ENCODE measurements at regions not wholly inside any gene's neighbourhood (a gene's known extent, or its start where the extent isn't known, plus 50 kb on each side); places are given as distances from the start of the nearest gene placed in this dataset.
"Not testable (repeated sequence)": the region's sequence is repeated elsewhere in the genome, so short reads cannot be mapped to it uniquely, and the experiment has no call there.

GRCh38 chr5:15183520-15183919 lies 311.9 kb upstream of the ANKH start:
- no peak for DNase-seq

- DNase-seq: no peak
These were observed 298.6 kb upstream of the ANKH start for GRCh38 chr5:15170173-15170572.

- no peak for DNase-seq
These were observed 296.8 kb upstream of the ANKH start for GRCh38 chr5:15168358-15168757.

- no peak for DNase-seq
These were observed 288.5 kb upstream of the ANKH start for GRCh38 chr5:15160091-15160490.

GRCh38 chr5:15159606-15160005 lies 288.0 kb upstream of the ANKH start:
- no peak for DNase-seq

- no peak for DNase-seq
These were observed 270.9 kb upstream of the ANKH start for GRCh38 chr5:15142458-15142857.

GRCh38 chr5:15137414-15137813 lies 265.8 kb upstream of the ANKH start:
- no peak for DNase-seq

GRCh38 chr5:15135661-15136060 lies 264.1 kb upstream of the ANKH start:
- DNase-seq: no peak

- DNase-seq: no peak
These were observed 261.9 kb upstream of the ANKH start for GRCh38 chr5:15133456-15133965.

GRCh38 chr5:15132816-15133405 lies 261.3 kb upstream of the ANKH start:
- DNase-seq: no peak

- no peak for DNase-seq
These were observed 260.3 kb upstream of the ANKH start for GRCh38 chr5:15131909-15132308.

GRCh38 chr5:15124871-15125568 lies 253.4 kb upstream of the ANKH start:
- no peak for DNase-seq

- no peak for DNase-seq
These were observed 252.9 kb upstream of the ANKH start for GRCh38 chr5:15124461-15124860.

- DNase-seq: no peak
These were observed 246.1 kb upstream of the ANKH start for GRCh38 chr5:15117688-15118087.

- no peak for DNase-seq
These were observed 245.4 kb upstream of the ANKH start for GRCh38 chr5:15116996-15117395.

GRCh38 chr5:15106530-15107283 lies 235.1 kb upstream of the ANKH start:
- no peak for DNase-seq

GRCh38 chr5:15105799-15106393 lies 234.3 kb upstream of the ANKH start:
- DNase-seq: no peak

- no peak for DNase-seq
These were observed 232.3 kb upstream of the ANKH start for GRCh38 chr5:15103864-15104263.

GRCh38 chr5:15103130-15103529 lies 231.6 kb upstream of the ANKH start:
- DNase-seq: no peak

- no peak for DNase-seq
These were observed 226.0 kb upstream of the ANKH start for GRCh38 chr5:15097552-15097951.

GRCh38 chr5:15096686-15097085 lies 225.1 kb upstream of the ANKH start:
- DNase-seq: not testable (repeated sequence)

GRCh38 chr5:15092801-15093200 lies 221.2 kb upstream of the ANKH start:
- no peak for DNase-seq

GRCh38 chr5:15085671-15086070 lies 214.1 kb upstream of the ANKH start:
- no peak for DNase-seq

GRCh38 chr5:15082096-15082495 lies 210.5 kb upstream of the ANKH start:
- no peak for DNase-seq
